Stimulated activated CD8-positive, alpha-beta memory T cell treated with anti-CD3 and anti-CD28 coated beads, Interleukin-4, amount 100 ng/mL, for 24 hours (primary cell): ENCODE measurements at regions not wholly inside any gene's neighbourhood (a gene's known extent, or its start where the extent isn't known, plus 50 kb on each side); places are given as distances from the start of the nearest gene placed in this dataset.

Experiments
- DNase-seq: peaks from one replicate; pipeline ENCODE4 v3.0.0-alpha.2; 2020; ENCODE audit warnings: low read depth

DNA sequence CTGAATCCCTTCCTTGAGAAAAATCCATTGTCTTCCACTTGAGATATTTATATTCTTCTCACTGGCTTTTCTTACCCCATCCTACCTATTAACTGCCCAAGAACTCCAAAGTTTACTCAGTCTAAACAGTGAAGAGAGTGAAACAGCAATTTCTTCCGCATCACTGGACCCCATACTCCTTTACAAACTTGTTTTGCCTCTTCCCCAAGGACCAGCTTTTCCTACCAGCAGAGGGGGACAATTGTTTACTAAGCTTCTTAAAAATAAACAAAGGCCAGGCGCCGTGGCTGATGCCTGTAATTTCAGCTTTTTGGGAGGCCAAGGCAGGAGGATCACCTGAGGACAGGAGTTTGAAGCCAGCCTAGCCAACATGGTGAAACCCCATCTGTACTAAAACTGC lies 52.0 kb downstream of the LRATD1 start:
- DNase-seq: no peak

- no peak for DNase-seq
Observed at GRCh38 chr2:14690926-14691325, 58.4 kb downstream of the LRATD1 start.

- DNase-seq: no peak
Observed at GRCh38 chr2:14693874-14694273, 61.4 kb downstream of the LRATD1 start.

- no peak for DNase-seq
Observed at GRCh38 chr2:14700753-14701152, 68.2 kb downstream of the LRATD1 start.

DNA sequence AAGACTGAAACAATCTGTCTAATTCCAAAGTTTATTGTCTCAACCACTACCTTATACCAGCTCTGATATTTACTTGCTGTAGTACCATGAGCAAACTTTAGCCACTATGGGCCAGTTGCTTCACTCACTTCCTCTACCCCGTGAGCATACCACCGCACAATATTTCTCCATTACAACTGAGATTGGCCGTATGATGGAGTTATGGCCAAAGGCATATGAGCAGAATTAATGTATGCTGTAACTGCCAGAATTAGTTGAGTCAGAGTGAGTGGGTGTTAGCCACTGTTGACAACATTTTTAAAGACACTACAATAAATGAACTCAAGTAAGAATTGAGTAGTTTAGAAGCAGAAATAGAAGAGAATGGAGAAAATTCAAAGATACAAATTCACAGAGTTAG lies 69.7 kb downstream of the LRATD1 start:
- DNase-seq: no peak

- no peak for DNase-seq
Observed at GRCh38 chr2:14706201-14706600, 73.7 kb downstream of the LRATD1 start.

DNA sequence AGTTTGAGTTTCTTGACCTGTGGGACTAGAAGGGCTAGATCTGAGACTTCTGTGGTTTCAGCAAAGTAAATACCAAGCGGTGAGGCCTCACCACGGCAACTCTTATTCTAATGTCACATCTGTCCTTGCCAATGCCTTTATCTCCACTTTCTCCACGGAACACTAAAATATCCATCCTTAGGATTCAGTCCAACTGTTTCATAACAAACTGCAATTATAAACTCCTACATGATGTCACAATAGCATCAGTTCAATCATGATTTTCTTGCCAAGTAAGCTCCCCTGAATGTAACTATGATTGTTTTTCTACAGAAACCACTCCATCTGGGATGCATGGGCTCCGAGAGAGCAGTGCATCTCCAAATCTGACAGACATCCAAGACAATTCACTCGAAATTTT lies 79.6 kb downstream of the LRATD1 start:
- DNase-seq: no peak

- DNase-seq: no peak
Observed at GRCh38 chr2:14713248-14713647, 80.7 kb downstream of the LRATD1 start.

GRCh38 chr2:14715600-14715999 lies 83.1 kb downstream of the LRATD1 start:
- DNase-seq: no peak

- no peak for DNase-seq
Observed at GRCh38 chr2:14716319-14716718, 83.8 kb downstream of the LRATD1 start.

DNA sequence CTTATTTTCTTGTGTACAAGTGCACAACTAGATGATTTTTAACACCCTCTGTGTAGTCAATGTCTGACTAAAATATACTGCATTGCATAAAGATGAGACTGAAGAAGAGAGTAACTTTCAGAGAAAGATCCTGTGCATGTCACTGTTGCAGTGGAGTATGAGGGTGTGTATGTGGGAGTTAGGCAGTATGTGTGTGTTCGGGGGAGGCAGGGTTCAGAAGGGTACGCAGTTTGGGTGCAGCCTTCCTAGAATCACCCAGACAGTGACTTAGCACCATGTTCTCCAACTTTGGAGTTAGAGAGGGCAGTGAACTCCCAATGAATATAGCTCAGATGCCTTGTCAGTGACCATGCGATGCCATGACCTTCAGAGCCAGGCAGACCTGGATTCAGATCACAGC lies 84.6 kb downstream of the LRATD1 start:
- DNase-seq: no peak

GRCh38 chr2:14720319-14720718 lies 87.8 kb downstream of the LRATD1 start:
- DNase-seq: no peak

- DNase-seq: no peak
Observed at GRCh38 chr2:14720739-14721138, 88.2 kb downstream of the LRATD1 start.

GRCh38 chr2:14722904-14723570 lies 90.5 kb downstream of the LRATD1 start:
- DNase-seq: no peak

DNA sequence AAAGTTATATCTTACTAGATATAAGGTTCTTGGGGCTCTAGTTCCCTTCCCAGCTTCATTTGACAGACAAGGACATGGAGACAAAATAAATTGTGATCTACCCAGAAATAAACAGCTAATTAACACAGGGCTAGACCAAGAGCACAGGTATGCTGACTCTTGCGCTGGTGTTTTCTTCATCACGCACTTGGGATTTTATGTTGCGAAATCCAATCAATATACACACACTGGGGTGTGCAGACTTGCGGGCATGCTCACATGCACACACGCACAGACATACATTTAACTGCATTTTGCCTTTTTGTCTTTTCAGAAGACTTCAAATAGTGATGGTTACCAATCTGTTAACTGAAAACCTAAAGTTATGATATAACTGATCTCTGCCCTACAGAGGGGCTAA lies 91.2 kb downstream of the LRATD1 start:
- no peak for DNase-seq

- no peak for DNase-seq
Observed at GRCh38 chr2:14735696-14736095, 103.2 kb downstream of the LRATD1 start.

DNA sequence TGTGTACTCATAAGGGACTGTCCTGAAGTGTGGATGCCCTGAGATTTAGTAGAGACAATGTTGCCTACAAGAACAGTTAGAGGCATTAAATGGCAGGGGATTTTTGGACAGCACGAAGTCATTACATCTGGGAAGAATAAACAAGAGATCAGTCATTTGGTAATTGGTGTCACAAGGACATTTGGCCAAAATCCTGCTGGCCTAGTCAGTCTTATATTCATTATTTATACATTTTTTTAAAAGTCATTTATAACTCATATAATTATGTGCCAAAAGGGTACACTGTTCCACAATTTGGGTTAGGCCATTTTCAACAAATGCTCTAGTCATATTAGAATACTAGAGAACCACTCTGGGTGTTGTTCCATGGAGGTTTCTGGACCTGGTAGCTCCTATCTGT lies 104.7 kb downstream of the LRATD1 start:
- DNase-seq: no peak

- no peak for DNase-seq
Observed at GRCh38 chr2:14743861-14744260, 111.3 kb downstream of the LRATD1 start.

DNA sequence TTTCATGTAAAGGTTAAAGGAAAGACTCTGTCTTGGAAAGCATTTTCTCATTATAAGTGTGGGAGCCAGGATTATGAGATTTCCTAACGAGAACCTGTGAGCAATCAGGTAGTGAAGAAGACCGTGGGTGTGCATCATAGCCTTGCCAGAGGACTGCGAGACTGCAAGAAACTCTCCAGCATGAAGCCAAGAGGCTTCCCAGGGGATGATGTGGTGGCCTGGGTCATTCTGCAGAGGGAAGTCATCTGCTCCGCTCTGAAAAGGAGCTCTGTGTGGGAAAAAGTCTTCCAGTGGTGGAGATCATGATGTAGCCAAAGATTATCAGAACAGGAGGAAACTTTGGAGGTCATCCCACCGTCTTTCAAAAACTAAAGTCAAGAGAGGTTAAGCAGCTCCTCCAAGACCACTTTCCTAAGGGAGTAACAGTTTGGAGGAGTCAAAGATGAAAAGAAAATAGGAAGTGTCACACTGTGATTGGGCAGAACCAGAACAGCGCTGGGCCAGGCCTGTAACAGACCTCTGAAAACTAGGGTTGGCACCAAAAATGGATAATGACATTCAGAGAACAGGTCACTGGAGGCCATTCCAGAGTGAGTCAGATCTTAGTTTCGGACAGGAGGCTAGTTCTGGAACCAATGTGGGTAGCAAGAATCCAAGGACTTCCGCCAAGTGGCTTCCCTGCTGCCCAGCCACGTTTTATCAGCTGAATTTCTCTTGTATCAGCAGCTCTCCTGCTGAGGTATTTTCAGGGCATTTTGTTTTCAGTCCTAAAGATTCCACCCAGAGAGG lies 113.0 kb downstream of the LRATD1 start:
- DNase-seq: no peak

DNA sequence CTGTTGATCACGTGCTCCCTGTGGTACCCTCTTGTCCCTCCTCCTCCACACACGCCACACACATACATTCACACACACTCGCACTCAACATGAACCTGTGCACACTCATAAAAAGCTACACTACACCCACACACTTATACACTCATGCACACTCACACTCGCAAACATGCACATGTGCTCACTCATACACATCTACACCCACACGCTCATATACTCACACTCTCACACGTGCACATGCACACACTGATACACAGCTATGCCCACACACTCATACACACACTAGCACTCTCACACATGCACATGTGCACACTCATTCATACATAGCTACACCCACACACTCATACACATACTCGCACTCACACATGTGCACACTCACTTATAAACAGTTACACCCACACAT lies 113.6 kb downstream of the LRATD1 start:
- DNase-seq: no peak

DNA sequence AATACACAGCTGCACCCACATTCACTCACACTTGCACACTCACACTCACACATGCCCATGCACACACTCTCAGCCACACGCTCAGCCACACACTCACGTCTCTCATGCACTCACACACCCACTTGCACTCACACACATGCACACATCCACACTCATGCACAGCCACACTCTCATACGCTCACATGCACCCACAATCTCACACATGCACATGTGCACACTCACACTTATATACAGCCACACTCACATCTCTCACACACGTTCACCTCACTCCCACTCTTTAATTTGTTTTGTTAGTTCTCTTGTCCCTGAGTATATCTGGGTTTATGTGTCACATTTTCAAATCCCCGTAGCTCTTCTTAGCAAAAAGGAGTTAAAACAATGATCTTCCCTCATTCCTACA lies 114.9 kb downstream of the LRATD1 start:
- DNase-seq: no peak

DNA sequence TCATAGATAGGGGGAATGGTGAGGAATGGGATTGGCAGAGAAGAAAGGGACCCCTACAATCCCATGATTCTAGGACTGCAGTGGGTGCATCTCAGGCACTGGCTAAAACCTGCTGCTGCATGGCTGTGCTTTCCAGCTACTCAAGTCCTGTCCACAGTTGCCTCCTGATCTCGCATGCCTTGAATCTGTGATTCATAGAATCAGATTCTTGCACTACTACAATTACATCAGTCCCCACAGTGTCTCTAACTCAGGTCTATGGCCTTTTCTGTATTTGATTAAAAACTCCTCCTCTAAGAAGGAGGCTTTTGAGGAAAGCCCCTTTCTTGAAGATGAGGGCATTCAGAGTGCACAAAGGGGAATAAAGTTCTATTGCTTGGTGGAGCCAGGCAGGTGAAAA lies 117.4 kb downstream of the LRATD1 start:
- no peak for DNase-seq

DNA sequence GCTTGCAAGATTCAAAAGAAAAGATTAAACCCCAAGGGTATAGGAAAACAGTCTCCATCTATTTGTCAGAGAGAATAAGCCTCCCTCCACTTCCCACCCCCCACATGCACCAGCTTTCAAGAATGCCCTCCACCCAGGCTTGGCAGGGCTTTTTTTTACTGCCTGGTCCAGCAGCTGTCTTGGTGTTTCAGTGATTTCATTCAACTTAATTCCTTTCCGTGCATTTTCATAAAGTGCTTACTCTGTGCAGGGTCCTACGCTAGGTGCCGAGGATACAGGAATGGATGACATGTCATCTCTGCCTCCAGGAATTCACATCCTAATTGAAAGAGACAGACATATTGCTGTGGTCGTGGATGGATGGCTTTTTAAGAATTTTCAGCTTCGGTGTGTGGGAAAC lies 117.9 kb downstream of the LRATD1 start:
- DNase-seq: no peak

- DNase-seq: no peak
Observed at GRCh38 chr2:14751581-14751980, 119.1 kb downstream of the LRATD1 start.
